ENCODE measurements at regions not wholly inside any gene's neighbourhood (a gene's known extent, or its start where the extent isn't known, plus 50 kb on each side); places are given as distances from the start of the nearest gene placed in this dataset.

GRCh38 chr16:72704746-72705372, 343.1 kb downstream of the ZFHX3 start:
- ChIA-PET CTCF (ENCODE audit: partially characterized antibody) (no interaction called here), POLR2A (ENCODE audit: partially characterized antibody) (no interaction called here)
- DNase-seq (ENCODE audit: low read depth in 1 of 2, low spot score in 2 of 2) (no peak), FAIRE-seq (no peak)
- Histone ChIP-seq H3K27me3 (replicated peaks in 1 of 4; ENCODE audit: control insufficient read depth in 3 of 4, extremely low read depth in 1 of 4, insufficient read depth in 3 of 4, low read length in 3 of 4) (no peaks in the 10 kb centered on the region), H3K9ac (replicated peaks in 1 of 4; ENCODE audit: extremely low read depth in 1 of 4, low read depth in 3 of 4, low read length in 3 of 4) (no peak overlapping the region), H3K18ac (ENCODE audit: extremely low read depth, low read length) (no peak overlapping the region), H3K23ac (ENCODE audit: insufficient read length) (no peak overlapping the region), H3K4me2 (ENCODE audit: insufficient read depth in 1 of 2, low read depth in 2 of 2, low read length in 2 of 2) (no peak overlapping the region), H2AK5ac (ENCODE audit: low read depth, low read length) (no peak overlapping the region), H4K20me1 (replicated peaks in 1 of 2; ENCODE audit: control insufficient read depth in 1 of 2, insufficient read depth in 2 of 2, low read length in 2 of 2) (no peaks in the 10 kb centered on the region), H3K4me1 (replicated peaks in 1 of 4; ENCODE audit: control insufficient read depth in 3 of 4, insufficient read depth in 4 of 4, low read length in 3 of 4) (no peaks in the 10 kb centered on the region), H2BK15ac (ENCODE audit: low read length) (no peak overlapping the region), H4K5ac (ENCODE audit: insufficient read length, low read depth, low read length) (no peak overlapping the region), H2BK20ac (ENCODE audit: low read length) (no peak overlapping the region), H3K4me3 (ENCODE audit: extremely low read depth in 1 of 4, insufficient read depth in 2 of 4, low read depth in 3 of 4, low read length in 4 of 4) (no peak overlapping the region), H2BK12ac (ENCODE audit: low read depth, low read length) (no peak overlapping the region), H2BK5ac (ENCODE audit: low read depth, low read length) (no peak overlapping the region), H3K36me3 (ENCODE audit: control insufficient read depth in 2 of 4, insufficient read depth in 4 of 4, low read length in 3 of 4) (no peaks in the 10 kb centered on the region), H3K14ac (ENCODE audit: insufficient read length) (no peak overlapping the region), H4K8ac (ENCODE audit: extremely low read depth, insufficient read depth, low read length) (no peak overlapping the region), H3K9me3 (ENCODE audit: insufficient read depth in 2 of 2, low read depth in 1 of 2, low read length in 1 of 2) (no peaks in the 10 kb centered on the region), H3K27ac (ENCODE audit: low read depth, low read length) (no peak overlapping the region), H3K56ac (replicated peaks; ENCODE audit: insufficient read length, low read depth, low read length) (no peak overlapping the region), H4K91ac (replicated peaks; ENCODE audit: insufficient read length, low read length) (no peak overlapping the region), H3K4ac (replicated peaks; ENCODE audit: insufficient read length, low read depth, low read length) (no peak overlapping the region), H3K79me2 (ENCODE audit: control insufficient read depth in 1 of 2, insufficient read depth in 2 of 2, low read length in 2 of 2) (no peaks in the 10 kb centered on the region), H2AFZ (ENCODE audit: low read length) (no peak overlapping the region), H2BK120ac (replicated peaks; ENCODE audit: low read depth, low read length) (no peak overlapping the region), H3K79me1 (ENCODE audit: low read depth, low read length) (no peaks in the 10 kb centered on the region), H3K23me2 (ENCODE audit: low read depth, low read length) (no peaks in the 10 kb centered on the region)
- 93% methylated on average over 2 of the region's 2 CpGs; no CpG with 5 or more reads in 1 of the 2 experiments for WGBS, 2 experiments (ENCODE audit: extremely low coverage in 1 of 2, insufficient coverage in 1 of 2, insufficient read length in 1 of 2, insufficient replicate concordance in 2 of 2, low coverage in 1 of 2, low lambda C conversion rate in 2 of 2, missing lambda C conversion rate in 1 of 2)
- no peak for TF ChIP-seq SUZ12 (IDR thresholded peaks at IDR 0.05; ENCODE audit: low read length)
- no peak for TF ChIP-seq SIN3A (conservative IDR thresholded peaks at IDR 0.05 in 1 of 2, IDR thresholded peaks at IDR 0.05 in 1 of 2; ENCODE audit: low read depth in 1 of 2, low read length in 2 of 2)
- no peak for TF ChIP-seq GTF2F1 (IDR thresholded peaks at IDR 0.05; ENCODE audit: borderline replicate concordance, low read depth, low read length)
- no peak for TF ChIP-seq E2F6 (IDR thresholded peaks at IDR 0.05)
- TF ChIP-seq JUN (IDR thresholded peaks at IDR 0.05; ENCODE audit: low read depth, low read length): no peak
- no peak for TF ChIP-seq TCF12 (IDR thresholded peaks at IDR 0.05; ENCODE audit: low read depth, low read length)
